Dendritic cell treated with granulocyte-macrophage colony-stimulating factor and Interleukin-4, amounts not matched to agents 40 ng/mL and 50 ng/mL, for 4 days (primary cell): ENCODE measurements at regions not wholly inside any gene's neighbourhood (a gene's known extent, or its start where the extent isn't known, plus 50 kb on each side); places are given as distances from the start of the nearest gene placed in this dataset.

Source experiments
- H3K27ac Mint-ChIP-seq: one replicate; pipeline ENCODE4 v1.8.0; 2022; ENCODE audit warnings: mild to moderate bottlenecking, mixed read lengths
- H3K27me3 Mint-ChIP-seq: one replicate; pipeline ENCODE4 v1.8.0; 2022; ENCODE audit warnings: mild to moderate bottlenecking, mixed read lengths
- H3K36me3 Mint-ChIP-seq: one replicate; pipeline ENCODE4 v1.8.0; 2022; ENCODE audit warnings: low read depth, mixed read lengths
- H3K4me1 Mint-ChIP-seq: one replicate; pipeline ENCODE4 v1.8.0; 2022; ENCODE audit warnings: low read depth, mixed read lengths
- H3K4me3 Mint-ChIP-seq: one replicate; pipeline ENCODE4 v1.8.0; 2022; ENCODE audit warnings: mild to moderate bottlenecking, moderate library complexity, mixed read lengths
- H3K9me3 Mint-ChIP-seq: one replicate; pipeline ENCODE4 v1.8.0; 2022; ENCODE audit warnings: mixed read lengths
- intact Hi-C: fragments of 100-400 bp; cut with micrococcal nuclease; formaldehyde crosslinking; loops from one replicate; pipeline ENCODE4 v1.15.0; 2022

DNA sequence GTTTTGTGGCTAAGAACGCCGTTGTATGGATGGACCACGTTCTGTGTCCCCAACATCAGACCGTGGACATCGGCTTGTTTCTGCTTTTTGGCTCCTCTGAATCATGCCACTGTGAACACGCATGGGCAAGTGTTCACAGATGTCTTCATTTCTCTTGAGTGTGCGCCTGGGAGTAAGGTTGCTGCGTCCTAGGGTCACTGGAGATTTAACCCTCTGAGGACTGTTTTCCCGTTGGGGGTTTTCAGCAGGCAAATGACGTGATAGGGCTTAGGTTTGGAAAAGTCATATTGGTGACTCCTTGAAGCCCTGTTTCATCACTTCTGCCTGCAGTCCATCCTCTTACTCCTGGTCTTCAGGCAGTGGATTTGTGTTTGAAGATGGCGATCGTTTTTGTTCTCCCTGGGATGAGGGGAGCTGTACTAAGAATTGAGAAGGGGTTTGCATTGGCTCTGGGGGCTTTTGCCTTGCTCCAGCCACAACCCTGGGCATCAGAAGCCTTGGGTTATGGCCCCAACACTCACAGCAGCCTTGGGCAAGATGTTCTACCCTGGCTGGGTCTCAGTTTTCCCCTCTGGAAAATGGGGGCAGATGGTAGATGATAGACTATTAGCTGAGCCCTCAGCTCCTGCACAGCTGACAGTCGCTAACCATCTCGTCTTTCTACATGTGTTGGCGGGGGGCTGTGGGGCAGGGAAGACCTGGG, 67.2 kb upstream of the CIBAR2 start:
- Mint-ChIP-seq H3K4me1 (peaks cover 8% of the 10 kb centered on the region), H3K36me3 (no peaks in the 10 kb centered on the region), H3K27me3 (peaks cover 60% of the 10 kb centered on the region), H3K9me3 (peaks cover 11% of the 10 kb centered on the region), H3K4me3 (no peak overlapping the region), H3K27ac (no peak overlapping the region)
- intact Hi-C loops = no loop called here

DNA sequence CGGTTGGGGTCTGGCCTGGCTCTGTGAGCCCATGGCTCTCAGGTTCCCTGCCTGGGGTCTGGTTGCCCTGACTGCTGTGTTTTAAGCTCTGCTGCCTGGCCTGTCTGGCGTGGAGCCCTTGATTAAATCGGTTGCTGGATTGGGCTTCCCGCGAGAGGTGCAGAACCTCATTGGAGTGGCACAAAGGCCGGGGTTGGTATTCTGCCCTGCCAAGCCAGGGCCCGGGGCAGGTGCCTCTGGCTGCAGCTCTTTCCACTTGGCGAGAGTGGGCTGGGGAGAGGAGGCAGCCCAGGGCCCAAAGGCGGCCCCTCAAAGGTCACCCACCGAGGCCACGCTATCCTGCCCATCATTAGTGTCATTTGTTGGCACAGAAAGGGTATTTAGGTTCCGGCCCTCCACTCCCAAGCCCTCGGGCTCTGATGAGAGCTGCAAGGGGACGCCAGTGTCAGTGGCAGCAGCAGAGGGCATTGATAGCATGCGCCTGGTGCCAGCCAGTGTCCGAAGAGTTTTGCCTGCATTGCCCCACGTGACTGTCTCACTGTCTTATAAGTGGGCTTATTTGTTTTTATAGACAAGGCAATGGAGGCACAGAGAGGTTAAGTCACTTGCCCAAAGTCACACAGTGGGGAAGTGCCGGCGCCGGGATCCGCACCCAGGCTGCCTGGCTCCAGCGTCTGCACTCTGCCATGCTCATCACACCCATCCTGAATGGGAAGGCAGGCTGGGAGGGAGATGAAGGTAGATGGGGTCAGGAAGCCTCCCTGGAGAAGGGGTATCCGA, 68.0 kb upstream of the CIBAR2 start:
- intact Hi-C loops = no loop called here
- Mint-ChIP-seq H3K36me3 (no peaks in the 10 kb centered on the region), H3K27ac (no peak overlapping the region), H3K27me3 (peaks cover 57% of the 10 kb centered on the region), H3K9me3 (peaks cover 19% of the 10 kb centered on the region), H3K4me1 (peaks cover 8% of the 10 kb centered on the region), H3K4me3 (no peak overlapping the region)

DNA sequence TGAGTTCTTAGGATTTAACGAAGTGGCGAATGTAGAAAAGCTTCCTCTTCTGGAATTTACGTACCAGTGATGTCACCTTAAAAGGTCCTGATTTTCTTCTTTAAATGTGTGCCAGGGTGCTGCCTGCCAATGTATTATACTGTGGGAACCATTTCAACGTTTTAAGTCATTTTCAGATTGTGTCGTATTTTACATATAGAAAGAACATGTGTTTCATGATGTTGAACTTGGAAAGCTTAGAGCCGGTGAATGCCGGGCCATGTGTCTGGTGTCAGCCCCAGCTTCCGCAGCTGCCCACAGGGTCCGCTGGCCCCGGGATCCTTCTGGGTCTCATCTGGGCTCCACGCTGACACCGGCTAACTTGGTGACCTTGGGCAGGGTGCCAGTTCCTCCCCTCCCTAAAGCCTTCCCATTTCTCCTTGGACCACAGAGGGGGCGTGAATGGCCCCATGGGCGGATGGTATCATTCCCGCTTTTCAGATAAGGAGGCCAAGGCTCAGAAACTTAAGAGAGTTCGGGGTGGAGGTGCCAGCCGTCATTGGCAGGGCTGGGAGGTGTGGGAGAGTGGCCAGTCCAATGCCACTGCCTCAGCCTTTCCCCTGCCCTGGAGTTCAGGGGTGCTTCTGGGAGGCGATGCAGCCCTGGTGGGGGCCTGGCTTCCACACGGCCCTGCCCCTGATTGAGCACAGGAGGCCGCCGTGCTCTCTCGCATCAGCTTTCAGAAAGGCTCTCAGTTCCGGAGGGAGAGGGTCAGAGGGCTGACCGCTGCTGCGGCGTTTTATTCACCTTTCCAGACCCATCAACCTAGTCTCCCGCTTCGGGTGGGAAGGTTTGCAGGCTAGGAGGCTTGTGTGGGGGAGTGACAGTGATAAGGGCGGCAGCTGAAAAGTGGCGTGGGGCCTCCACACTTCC, 68.8 kb upstream of the CIBAR2 start:
- Mint-ChIP-seq H3K4me1 (peaks cover 8% of the 10 kb centered on the region), H3K27me3 (peaks cover 49% of the 10 kb centered on the region), H3K36me3 (no peaks in the 10 kb centered on the region), H3K9me3 (peaks cover 19% of the 10 kb centered on the region), H3K27ac (no peak overlapping the region), H3K4me3 (no peak overlapping the region)
- intact Hi-C loops = no loop called here

DNA sequence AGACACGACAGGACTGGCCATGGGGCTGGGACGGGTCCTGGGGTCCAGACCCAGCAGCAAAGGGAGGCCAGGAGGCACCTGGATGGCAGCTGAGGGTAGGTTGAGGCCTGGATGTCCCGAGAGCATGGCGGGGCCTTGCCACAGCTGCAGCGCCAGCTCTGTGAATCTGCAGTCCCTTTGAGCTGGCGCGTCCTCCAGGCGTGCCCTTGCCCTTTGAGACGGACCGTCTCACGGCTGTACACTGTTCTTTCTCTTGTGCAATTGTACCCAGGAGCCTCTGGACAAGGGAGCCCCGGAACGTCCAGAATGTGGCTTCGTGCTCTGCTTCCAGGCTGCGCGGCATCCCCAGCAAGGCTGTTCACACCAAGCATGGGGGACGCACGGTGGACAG, 69.5 kb upstream of the CIBAR2 start:
- H3K9me3 Mint-ChIP-seq = peaks cover 19% of the 10 kb centered on the region
- H3K36me3 Mint-ChIP-seq = no peaks in the 10 kb centered on the region
- H3K4me1 Mint-ChIP-seq = peaks cover 4% of the 10 kb centered on the region
- H3K4me3 Mint-ChIP-seq = no peak overlapping the region
- peaks cover 43% of the 10 kb centered on the region for H3K27me3 Mint-ChIP-seq
- H3K27ac Mint-ChIP-seq = no peak overlapping the region
- intact Hi-C loops = no loop called here

DNA sequence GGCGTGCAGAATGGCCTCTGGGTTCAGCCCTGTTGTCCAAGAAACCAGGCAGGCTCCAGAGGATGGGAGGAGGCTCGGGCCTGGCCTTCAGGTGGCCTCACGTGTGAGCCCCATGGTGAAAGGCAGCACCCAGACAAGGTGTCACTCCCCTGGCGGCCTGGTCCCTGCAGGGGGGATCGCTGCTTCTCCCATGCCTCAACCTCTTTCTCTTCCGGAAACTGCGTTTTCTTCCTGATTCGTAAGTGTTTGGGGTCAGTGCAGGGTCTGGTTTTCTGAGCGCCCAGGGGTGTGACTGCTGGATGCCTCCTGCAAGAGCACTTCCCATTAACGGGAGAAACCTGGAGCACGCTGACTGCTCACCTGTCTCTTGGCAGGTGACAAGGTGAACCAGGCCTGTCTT, 70.0 kb upstream of the CIBAR2 start:
- Mint-ChIP-seq H3K4me3 (no peak overlapping the region), H3K27me3 (peaks cover 40% of the 10 kb centered on the region), H3K9me3 (peaks cover 19% of the 10 kb centered on the region), H3K36me3 (no peaks in the 10 kb centered on the region), H3K4me1 (no peaks in the 10 kb centered on the region), H3K27ac (no peak overlapping the region)
- intact Hi-C loops = no loop called here

DNA sequence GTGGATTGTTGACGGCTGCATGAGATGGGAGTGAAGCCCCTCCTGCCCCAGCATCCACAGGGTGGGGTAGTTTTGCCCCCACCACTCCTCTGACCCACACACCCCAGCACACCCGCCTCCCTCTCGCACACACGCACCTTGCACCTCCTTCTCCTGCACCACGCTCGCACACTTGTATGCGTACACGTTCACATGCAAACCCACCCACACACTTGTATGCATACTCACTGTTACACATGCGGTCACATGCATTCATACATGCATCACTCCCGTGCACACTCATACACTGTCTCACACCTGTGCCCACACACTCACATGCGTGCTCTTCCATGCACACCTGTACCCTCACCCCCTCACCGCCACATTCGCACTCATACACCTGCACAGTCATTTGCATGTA, 70.5 kb upstream of the CIBAR2 start:
- intact Hi-C loops = no loop called here
- Mint-ChIP-seq H3K4me3 (no peak overlapping the region), H3K27me3 (peaks cover 38% of the 10 kb centered on the region), H3K36me3 (no peaks in the 10 kb centered on the region), H3K27ac (no peak overlapping the region), H3K9me3 (peaks cover 19% of the 10 kb centered on the region), H3K4me1 (no peaks in the 10 kb centered on the region)

DNA sequence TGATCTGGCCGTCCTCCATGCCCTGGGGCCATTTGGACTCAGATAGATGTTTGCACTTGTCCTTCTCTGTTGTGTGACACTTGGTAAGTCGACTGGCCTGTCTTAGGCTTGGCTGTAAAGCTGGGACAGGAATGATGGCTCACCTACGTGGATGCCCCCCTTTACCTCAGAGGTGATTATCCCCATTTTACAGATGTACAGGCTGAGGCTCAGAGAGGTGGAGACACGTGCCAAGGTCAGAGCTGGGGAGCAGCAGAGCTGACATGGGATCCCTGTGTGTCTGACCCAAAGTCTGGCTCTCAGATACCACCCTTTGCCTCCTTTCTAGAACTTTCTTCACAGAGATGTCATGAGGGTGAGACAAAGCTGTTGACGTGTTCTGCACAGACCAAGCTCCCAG, 71.3 kb upstream of the CIBAR2 start:
- no peaks in the 10 kb centered on the region for H3K36me3 Mint-ChIP-seq
- no peaks in the 10 kb centered on the region for H3K4me1 Mint-ChIP-seq
- H3K27me3 Mint-ChIP-seq = peaks cover 34% of the 10 kb centered on the region
- peaks cover 19% of the 10 kb centered on the region for H3K9me3 Mint-ChIP-seq
- H3K4me3 Mint-ChIP-seq = no peak overlapping the region
- no peak overlapping the region for H3K27ac Mint-ChIP-seq
- intact Hi-C loops = no loop called here

DNA sequence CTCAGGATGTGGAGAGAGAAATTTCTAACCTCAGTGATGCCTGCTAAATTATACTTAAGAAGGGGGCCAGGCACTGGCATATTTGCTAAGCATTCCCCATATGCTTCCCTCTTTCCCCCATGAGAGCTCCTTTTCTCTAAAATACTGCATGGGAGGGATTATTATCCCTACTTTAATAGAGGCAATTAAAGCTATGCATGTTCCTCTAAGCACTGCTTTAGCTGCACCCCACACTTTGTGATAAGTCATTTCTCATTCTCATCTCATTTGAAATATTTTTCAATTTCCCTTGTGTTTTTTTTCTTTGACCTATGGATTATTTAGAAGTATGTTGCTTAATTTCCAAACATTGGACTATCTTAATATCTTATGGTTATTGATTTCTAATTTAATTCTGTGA, 72.1 kb upstream of the CIBAR2 start:
- Mint-ChIP-seq H3K4me3 (no peak overlapping the region), H3K9me3 (peaks cover 19% of the 10 kb centered on the region), H3K4me1 (no peaks in the 10 kb centered on the region), H3K27ac (no peak overlapping the region), H3K27me3 (peaks cover 35% of the 10 kb centered on the region), H3K36me3 (no peaks in the 10 kb centered on the region)
- intact Hi-C loops = no loop called here

DNA sequence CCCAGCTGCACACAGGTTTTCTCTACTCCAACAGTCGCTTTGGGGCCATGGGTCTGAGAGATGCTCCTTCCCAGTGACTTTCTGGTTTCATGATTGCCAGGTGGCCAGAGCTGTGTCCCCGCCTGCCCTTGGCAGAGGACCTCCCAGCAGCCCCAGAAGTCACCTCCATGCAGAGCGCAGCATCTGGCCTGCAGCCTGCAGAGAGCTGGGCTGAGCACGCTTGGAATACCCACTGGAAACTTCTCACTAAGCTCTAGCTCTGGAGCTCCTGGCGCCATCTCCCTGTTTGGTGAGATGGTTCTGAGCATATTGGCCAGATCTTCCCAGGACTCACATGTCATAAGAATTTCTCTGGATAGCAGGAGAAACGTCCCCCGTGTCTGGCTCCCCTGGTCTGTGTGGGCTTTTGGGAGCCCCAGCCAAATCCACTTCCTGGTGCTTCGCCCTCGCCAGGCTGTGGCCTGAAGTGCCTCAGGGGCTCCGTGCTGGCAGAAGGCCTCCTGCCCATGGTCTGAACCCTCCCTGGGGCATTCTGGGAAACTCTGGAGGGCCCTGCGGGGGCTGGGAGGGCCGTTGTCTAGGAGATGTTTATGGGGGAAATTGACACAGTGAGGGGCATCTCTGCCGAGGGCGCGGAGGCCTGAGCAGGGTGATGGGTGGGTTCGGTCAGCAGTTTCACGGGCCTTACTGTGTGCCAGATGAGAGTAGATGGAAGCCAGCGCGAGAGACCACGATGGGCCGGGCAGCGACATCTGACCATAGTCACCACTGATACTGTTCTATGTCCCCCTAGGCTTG, 73.2 kb upstream of the CIBAR2 start:
- no peaks in the 10 kb centered on the region for H3K4me1 Mint-ChIP-seq
- peaks cover 19% of the 10 kb centered on the region for H3K9me3 Mint-ChIP-seq
- peaks cover 30% of the 10 kb centered on the region for H3K27me3 Mint-ChIP-seq
- intact Hi-C loops = no loop called here
- H3K27ac Mint-ChIP-seq = no peak overlapping the region
- no peak overlapping the region for H3K4me3 Mint-ChIP-seq
- H3K36me3 Mint-ChIP-seq = no peaks in the 10 kb centered on the region

DNA sequence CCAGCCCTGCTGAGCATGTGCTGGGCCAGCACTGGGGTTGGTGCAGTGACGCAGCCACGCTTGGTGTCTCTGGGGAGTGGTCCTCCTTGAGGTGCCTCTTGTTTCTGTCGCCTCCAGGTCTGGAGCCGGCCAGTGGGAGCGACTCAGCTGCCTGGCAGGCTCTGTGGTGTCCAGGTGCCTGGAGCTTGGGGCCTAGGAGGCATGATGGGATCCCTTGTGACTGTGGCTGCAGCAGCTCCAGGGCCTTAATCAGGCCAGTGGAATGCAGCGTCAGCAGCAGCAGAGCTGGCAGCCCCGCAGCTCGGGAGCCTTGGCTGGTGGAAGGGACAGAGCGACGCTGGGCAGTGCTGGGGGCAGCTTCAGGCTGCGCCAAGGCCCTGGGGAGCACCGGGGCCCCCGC, 74.7 kb upstream of the CIBAR2 start:
- no peak overlapping the region for H3K4me3 Mint-ChIP-seq
- peaks cover 33% of the 10 kb centered on the region for H3K27me3 Mint-ChIP-seq
- no peak overlapping the region for H3K27ac Mint-ChIP-seq
- no peaks in the 10 kb centered on the region for H3K36me3 Mint-ChIP-seq
- H3K4me1 Mint-ChIP-seq = no peaks in the 10 kb centered on the region
- intact Hi-C loops = no loop called here
- peaks cover 19% of the 10 kb centered on the region for H3K9me3 Mint-ChIP-seq

DNA sequence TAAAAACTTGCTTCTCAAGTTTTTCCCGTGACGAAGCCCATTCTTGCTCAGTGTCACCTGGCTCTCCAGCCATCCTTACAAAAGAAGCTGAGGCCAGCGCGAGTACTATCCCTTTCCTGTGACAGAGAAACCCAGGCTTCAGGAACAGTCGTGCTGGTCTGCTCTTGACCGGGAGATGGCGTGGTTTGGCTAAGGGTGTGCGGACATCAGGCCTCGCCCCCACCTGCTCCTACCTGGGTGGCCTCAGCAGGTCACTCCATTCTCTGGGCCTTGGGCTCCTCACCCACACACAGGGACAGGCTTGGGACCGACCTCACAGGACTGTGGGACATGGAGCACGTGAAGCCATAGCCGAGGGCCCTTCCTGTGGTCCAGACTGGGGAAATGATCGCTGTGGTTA, 75.2 kb upstream of the CIBAR2 start:
- intact Hi-C loops = no loop called here
- H3K36me3 Mint-ChIP-seq = no peaks in the 10 kb centered on the region
- no peaks in the 10 kb centered on the region for H3K4me1 Mint-ChIP-seq
- H3K27ac Mint-ChIP-seq = no peak overlapping the region
- peaks cover 32% of the 10 kb centered on the region for H3K27me3 Mint-ChIP-seq
- H3K4me3 Mint-ChIP-seq = no peak overlapping the region
- H3K9me3 Mint-ChIP-seq = peaks cover 19% of the 10 kb centered on the region

DNA sequence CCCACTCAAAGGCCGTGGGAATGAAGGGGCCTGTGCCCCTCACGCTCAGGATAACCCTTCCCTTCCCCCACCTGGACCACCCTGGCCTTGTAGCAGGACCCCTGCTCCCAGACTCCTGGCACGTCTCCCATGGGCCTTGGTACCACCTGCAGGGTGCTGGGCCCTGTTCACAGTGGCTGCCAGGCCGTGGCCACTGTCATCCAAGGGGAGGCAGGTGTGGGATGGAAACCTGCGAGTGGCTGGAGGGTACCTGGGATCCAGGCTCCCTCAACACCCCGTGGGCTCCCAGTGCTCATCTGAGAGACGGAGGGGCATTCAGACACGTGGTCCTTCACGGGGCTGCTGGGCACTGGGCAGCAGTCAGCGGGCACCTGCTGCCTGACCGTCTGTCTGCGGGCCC, 75.6 kb upstream of the CIBAR2 start:
- Mint-ChIP-seq H3K27ac (no peak overlapping the region), H3K27me3 (peaks cover 30% of the 10 kb centered on the region), H3K9me3 (peaks cover 19% of the 10 kb centered on the region), H3K36me3 (no peaks in the 10 kb centered on the region), H3K4me1 (no peaks in the 10 kb centered on the region), H3K4me3 (no peak overlapping the region)
- intact Hi-C loops = no loop called here

DNA sequence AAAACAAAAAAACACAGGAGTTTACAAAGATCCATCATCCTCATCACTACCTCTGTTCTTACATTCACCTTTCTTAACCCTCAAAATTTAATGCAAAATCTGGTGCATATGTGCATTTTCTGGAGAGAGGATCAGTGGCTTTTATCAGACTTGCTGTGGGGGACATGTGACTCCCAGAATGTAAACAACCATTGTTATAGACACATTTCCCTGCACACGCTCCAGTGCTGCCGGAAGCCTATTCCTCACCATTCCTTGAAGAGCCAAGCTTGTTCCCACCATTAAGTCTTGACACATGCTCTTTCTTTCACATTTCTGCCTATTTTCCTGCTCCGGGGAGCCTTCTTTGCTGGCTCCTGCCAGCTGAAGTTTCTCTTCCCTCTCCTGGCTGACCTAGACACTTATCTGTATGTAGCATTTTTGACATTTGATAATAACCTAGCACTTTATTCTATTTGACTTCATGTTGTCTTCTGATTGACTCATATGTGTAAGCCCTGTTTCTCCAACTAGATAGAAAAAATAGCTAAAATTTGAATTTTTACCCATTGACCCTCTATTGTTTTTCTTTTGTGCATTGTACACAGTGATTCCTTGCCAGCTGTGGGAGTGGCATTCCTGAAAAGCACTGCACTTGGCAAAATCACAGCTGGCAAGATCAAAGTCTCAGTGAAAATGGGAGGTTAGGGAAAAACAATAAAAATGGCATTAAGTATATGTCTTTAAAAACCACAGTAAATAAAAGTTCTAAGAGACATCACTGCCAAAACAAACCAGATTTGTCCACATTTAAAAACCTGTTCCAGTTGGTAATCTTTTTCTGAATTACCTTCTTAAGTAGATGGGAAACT, 76.8 kb upstream of the CIBAR2 start:
- intact Hi-C loops = no loop called here
- Mint-ChIP-seq H3K36me3 (no peaks in the 10 kb centered on the region), H3K9me3 (peaks cover 13% of the 10 kb centered on the region), H3K4me3 (no peak overlapping the region), H3K4me1 (no peaks in the 10 kb centered on the region), H3K27me3 (peaks cover 20% of the 10 kb centered on the region), H3K27ac (no peak overlapping the region)
